K562 (cell line): ENCODE measurements at regions not wholly inside any gene's neighbourhood (a gene's known extent, or its start where the extent isn't known, plus 50 kb on each side); places are given as distances from the start of the nearest gene placed in this dataset.

ENCODE experiments used
- KAT8 ChIP-seq: fragments of 450-650 bp; IDR thresholded peaks from 2 replicates; pipeline ENCODE4 v1.6.1; 2016; ENCODE audit warnings: low read depth, mild to moderate bottlenecking
- RUNX1 ChIP-seq: sonication (generic); IDR thresholded peaks from 2 replicates; pipeline ENCODE4 v1.6.1; 2016; ENCODE audit warnings: antibody characterized with exemption, low read depth

DNA sequence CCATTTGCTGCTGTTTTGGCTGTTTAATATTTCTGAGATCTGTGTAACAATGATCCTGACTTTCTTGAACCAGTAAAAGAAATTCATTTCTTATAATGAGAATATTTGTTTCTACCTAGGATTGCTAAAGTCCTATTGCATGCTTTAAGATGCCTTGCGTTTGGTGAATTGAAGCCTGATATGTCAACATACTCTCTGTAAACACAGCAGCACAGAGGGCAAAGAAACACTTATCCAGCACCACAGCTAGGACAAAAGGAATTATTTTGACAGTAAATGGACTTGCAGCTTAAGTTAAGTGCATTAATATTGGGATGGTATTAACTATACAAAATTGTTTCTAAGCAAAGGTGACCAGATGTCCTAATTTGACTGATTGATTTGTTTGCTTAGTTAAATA, 2031.2 kb upstream of the CDH6 start:
- TF ChIP-seq RUNX1 (no peak), KAT8 (no peak)
